ENCODE measurements at regions not wholly inside any gene's neighbourhood (a gene's known extent, or its start where the extent isn't known, plus 50 kb on each side); places are given as distances from the start of the nearest gene placed in this dataset.

- ChIA-PET CTCF (ENCODE audit: low intra/inter-chr PET ratio, low total read pairs) (no interaction called here), POLR2A (no interaction called here)
- Histone ChIP-seq H3K36me3 (replicated peaks in 1 of 2; ENCODE audit: control insufficient read depth in 1 of 2, insufficient read depth in 2 of 2, low read length in 2 of 2) (peaks cover 7 to 17% of the 10 kb centered on the region in 2 experiments; a peak in 4 of 5 replicates), H3K79me2 (ENCODE audit: insufficient read depth, low read length) (peaks cover 75% of the 10 kb centered on the region), H3K27ac (ENCODE audit: extremely low read length, insufficient read depth, low read length) (no peak overlapping the region), H4K20me1 (ENCODE audit: insufficient read depth, low read length) (peaks cover 29% of the 10 kb centered on the region; the same call in 1 of the 2 replicates), H2AFZ (ENCODE audit: low read length) (no peak overlapping the region), H3K4me3 (replicated peaks in 1 of 3; ENCODE audit: insufficient read depth in 1 of 3, low read depth in 2 of 3, low read length in 3 of 3) (no peak overlapping the region), H3K27me3 (ENCODE audit: control insufficient read depth in 1 of 2, insufficient read depth in 2 of 2, low read length in 2 of 2) (no peaks in the 10 kb centered on the region), H3K9me3 (ENCODE audit: low read length) (no peaks in the 10 kb centered on the region), H3K4me2 (ENCODE audit: low read depth, low read length) (no peak overlapping the region), H3K9ac (ENCODE audit: insufficient read depth, low read depth, low read length) (no peak overlapping the region), H3K4me1 (ENCODE audit: insufficient read depth, low read length) (0 out of 2 replicates have a peak, but pooled peaks cover 8% of the 10 kb centered on the region)
- WGBS (ENCODE audit: low lambda C conversion rate) = over 99% methylated on average over 7 of the region's 7 CpGs
- DNase-seq (ENCODE audit: low spot score) (no peak), FAIRE-seq (no peak), ATAC-seq (no peak)
- no TSS peak for BruUV-seq (replicated peaks)
- intact Hi-C loops (cut with micrococcal nuclease; ENCODE audit: unreplicated experiment) (no loop called here), in situ Hi-C loops (cut with HindIII; ENCODE audit: extremely low pct_ligation_motif_present, low pct_unique_long_range_greater_than_20kb) (no loop called here)
- no peak for TF ChIP-seq AGO1 (IDR thresholded peaks at IDR 0.05; ENCODE audit: low read depth, low read length, poor library complexity, severe bottlenecking)
- TF ChIP-seq ZZZ3 (CRISPR knock-in tag; IDR thresholded peaks at IDR 0.05; ENCODE audit: borderline replicate concordance) = no peak
- no peak for TF ChIP-seq GATAD2A (CRISPR knock-in tag; IDR thresholded peaks at IDR 0.05)
- TF ChIP-seq ATM (IDR thresholded peaks at IDR 0.05; ENCODE audit: borderline replicate concordance) = no peak
- TF ChIP-seq PAF1 (CRISPR knock-in tag; IDR thresholded peaks at IDR 0.05) = no peak
- no peak for TF ChIP-seq ZSCAN20 (CRISPR knock-in tag; IDR thresholded peaks at IDR 0.05; ENCODE audit: borderline replicate concordance)
- no peak for TF ChIP-seq FOXJ3 (CRISPR knock-in tag; IDR thresholded peaks at IDR 0.05; ENCODE audit: borderline replicate concordance)
- peak; percentile 63 to 68 for TF ChIP-seq MAFK (conservative IDR thresholded peaks at IDR 0.05 in 1 of 2, IDR thresholded peaks at IDR 0.05 in 1 of 2; ENCODE audit: low read length in 2 of 2)
- no peak for TF ChIP-seq BORCS8-MEF2B (CRISPR knock-in tag; IDR thresholded peaks at IDR 0.05)
- no peak for TF ChIP-seq GABPB1 (CRISPR knock-in tag; IDR thresholded peaks at IDR 0.05)
- TF ChIP-seq NR2F6 (IDR thresholded peaks at IDR 0.05) = no peak
- TF ChIP-seq NR2F6 (CRISPR knock-in tag; IDR thresholded peaks at IDR 0.05) = no peak
- TF ChIP-seq PAXIP1 (CRISPR knock-in tag; conservative IDR thresholded peaks at IDR 0.05) = no peak
- no peak for TF ChIP-seq SRF (IDR thresholded peaks at IDR 0.05; ENCODE audit: low read depth, low read length)
- peak; percentile 56 for TF ChIP-seq MAFF (IDR thresholded peaks at IDR 0.05; ENCODE audit: low read depth, low read length)
- TF ChIP-seq THAP7 (CRISPR knock-in tag; IDR thresholded peaks at IDR 0.05) = no peak
- peak; percentile 11 for TF ChIP-seq RBM22 (optimal IDR thresholded peaks at IDR 0.05; ENCODE audit: low read length)
- no peak for TF ChIP-seq STAG1 (CRISPR knock-in tag; IDR thresholded peaks at IDR 0.05)
Measured at GRCh38 chr17:77343031-77343800, 202.4 kb downstream of the SEC14L1 start.

Measured in HepG2 (cell line).